HCT116 (cell line): ENCODE measurements at regions not wholly inside any gene's neighbourhood (a gene's known extent, or its start where the extent isn't known, plus 50 kb on each side); places are given as distances from the start of the nearest gene placed in this dataset.

Experiments
- ATAC-seq: fragments of 200-7000 bp; cut with Tn5 transposase; 2 replicates; pipeline ENCODE4 v1.9.1; 2020; ENCODE audit warnings: mild to moderate bottlenecking, moderate library complexity
- BruUV-seq: library from RNA; stranded (reverse); fragments of 400-500 nt; replicated peaks from 2 replicates; lab custom pipeline; 2021; lab: Mats Ljungman, UMichigan
- CTCF ChIA-PET: fragments of 300-600 bp; sonication (Branson Sonifier 250); formaldehyde crosslinking; loops from one replicate; lab custom pipeline; 2021; ENCODE audit warnings: antibody characterized with exemption; lab: Charles Lee
- POLR2A ChIA-PET: fragments of 300-600, 350-600 bp; sonication (Branson Sonifier 250); formaldehyde crosslinking; loops from one replicate; lab custom pipeline; 2021; ENCODE audit warnings: antibody characterized with exemption; lab: Charles Lee
- RAD21 ChIA-PET, 2 experiments: fragments of 300-600 bp; sonication (Branson Sonifier 250); formaldehyde crosslinking; loops; one replicate each; lab custom pipeline; 2023; ENCODE audit warnings: low total read pairs in 2 of 2; ENCODE audit not compliant: uncharacterized antibody in 2 of 2, unreplicated experiment in 2 of 2, low non-redundant PET in 1 of 2; lab: Charles Lee
- DNase-seq: peaks from one replicate; pipeline ENCODE4 v3.0.0-alpha.2; 2010; ENCODE audit warnings: low read depth, low spot score
- H2AFZ ChIP-seq: fragments of 200-600 bp; shearing (Covaris generic), sonication (generic); 2 replicates; pipeline ENCODE4 v1.6.1; 2017; ENCODE audit warnings: low read depth, mixed run types, mixed read lengths, antibody characterized with exemption, low read length; ENCODE audit not compliant: poor library complexity, severe bottlenecking
- H3K27ac ChIP-seq: 2 replicates; pipeline ENCODE4 v1.5.1; 2012; ENCODE audit warnings: low read depth, low read length
- H3K27me3 ChIP-seq: fragments of 200-600 bp; sonication (generic); 2 replicates; pipeline ENCODE4 v1.6.1; 2016; ENCODE audit warnings: mixed run types, low read length, mixed read lengths; ENCODE audit not compliant: insufficient read depth
- H3K36me3 ChIP-seq, 2 experiments: fragments of 200-500 bp in 1 of 2; fragments of 200-600 bp in 1 of 2; sonication (Bioruptor generic) in 1 of 2; sonication (generic) in 1 of 2; 2 replicates each; pipeline versions ENCODE4 v1.5.1 to v1.6.1; 2014 to 2016; ENCODE audit warnings: low read length in 2 of 2, inconsistent platforms in 1 of 2, mixed read lengths in 1 of 2, mixed run types in 1 of 2; ENCODE audit not compliant: insufficient read depth in 2 of 2, control insufficient read depth in 1 of 2
- H3K4me1 ChIP-seq, 2 experiments: fragments of 200-600 bp in 1 of 2; sonication (generic) in 1 of 2; 2 replicates each; pipeline versions ENCODE4 v1.5.1 to v1.6.1; 2012 to 2017; ENCODE audit warnings: low read length in 2 of 2, inconsistent platforms in 1 of 2, mild to moderate bottlenecking in 1 of 2, mixed read lengths in 1 of 2, mixed run types in 1 of 2, moderate library complexity in 1 of 2; ENCODE audit not compliant: insufficient read depth in 2 of 2, control insufficient read depth in 1 of 2
- H3K4me2 ChIP-seq: fragments of 200-600 bp; sonication (generic); 2 replicates; pipeline ENCODE4 v1.6.1; 2017; ENCODE audit warnings: mixed run types, low read length, mixed read lengths
- H3K4me3 ChIP-seq, 2 experiments: fragments of 200-600 bp in 1 of 2; sonication (generic) in 1 of 2; replicated peaks in 1 of 2; 2 replicates each; pipeline ENCODE4 v1.5.1; 2011 to 2016; ENCODE audit warnings: low read length in 2 of 2, control low read depth in 1 of 2, low read depth in 1 of 2, mild to moderate bottlenecking in 1 of 2, mixed read lengths in 1 of 2, mixed run types in 1 of 2
- H3K79me2 ChIP-seq: fragments of 200-600 bp; sonication (generic); 2 replicates; pipeline ENCODE4 v1.6.1; 2017; ENCODE audit warnings: mild to moderate bottlenecking, mixed run types, low read length, moderate library complexity, mixed read lengths; ENCODE audit not compliant: insufficient read depth
- H3K9ac ChIP-seq: fragments of 200-600 bp; sonication (generic); 2 replicates; pipeline ENCODE4 v1.6.1; 2016; ENCODE audit warnings: low read length, mixed read lengths
- H3K9me2 ChIP-seq: fragments of 200-600 bp; sonication (generic), shearing (Covaris generic); 2 replicates; pipeline ENCODE4 v1.6.1; 2017; ENCODE audit warnings: mixed run types, mild to moderate bottlenecking, moderate library complexity; ENCODE audit not compliant: insufficient read depth
- H3K9me3 ChIP-seq, 2 experiments: fragments of 200-500 bp in 1 of 2; fragments of 200-600 bp in 1 of 2; sonication (Bioruptor generic) in 1 of 2; sonication (generic) in 1 of 2; 2 replicates each; pipeline ENCODE4 v1.6.1; 2014 to 2017; ENCODE audit warnings: low read length in 2 of 2, mixed read lengths in 2 of 2, inconsistent platforms in 1 of 2, low read depth in 1 of 2, mild to moderate bottlenecking in 1 of 2, mixed run types in 1 of 2, moderate library complexity in 1 of 2; ENCODE audit not compliant: control insufficient read depth in 1 of 2, insufficient read depth in 1 of 2
- H4K20me1 ChIP-seq: fragments of 200-600 bp; sonication (generic), shearing (Covaris generic); 2 replicates; pipeline ENCODE4 v1.6.1; 2017; ENCODE audit warnings: mixed run types, mild to moderate bottlenecking, moderate library complexity; ENCODE audit not compliant: insufficient read depth
- CBX3 ChIP-seq: IDR thresholded peaks from 2 replicates; pipeline ENCODE4 v1.6.1; 2012; ENCODE audit warnings: low read depth
- CEBPB ChIP-seq: IDR thresholded peaks from 2 replicates; pipeline ENCODE4 v1.6.1; 2012; ENCODE audit warnings: low read depth
- ELF1 ChIP-seq: IDR thresholded peaks from 2 replicates; pipeline ENCODE4 v1.6.1; 2012; ENCODE audit warnings: low read depth, borderline replicate concordance
- EZH2 ChIP-seq: fragments of 200-600 bp; sonication (generic); IDR thresholded peaks from 2 replicates; pipeline ENCODE4 v1.6.1; 2017; ENCODE audit warnings: antibody characterized with exemption, mixed run types
- EZH2phosphoT487 ChIP-seq: fragments of 200-600 bp; IDR thresholded peaks from 2 replicates; pipeline ENCODE4 v1.6.1; 2018; ENCODE audit warnings: antibody characterized with exemption, borderline replicate concordance
- FOSL1 ChIP-seq: IDR thresholded peaks from 2 replicates; pipeline ENCODE4 v1.6.1; 2012; ENCODE audit warnings: low read depth
- POLR2AphosphoS5 ChIP-seq: IDR thresholded peaks from 2 replicates; pipeline ENCODE4 v1.6.1; 2011; ENCODE audit warnings: mild to moderate bottlenecking, low read depth, low read length, moderate library complexity
- RAD21 ChIP-seq: IDR thresholded peaks from 2 replicates; pipeline ENCODE4 v1.6.1; 2012; ENCODE audit warnings: low read depth, mild to moderate bottlenecking
- SIN3A ChIP-seq: IDR thresholded peaks from 2 replicates; pipeline ENCODE4 v1.6.1; 2012; ENCODE audit warnings: low read depth
- SP1 ChIP-seq: IDR thresholded peaks from 2 replicates; pipeline ENCODE4 v1.6.1; 2012; ENCODE audit warnings: low read depth
- SRF ChIP-seq: IDR thresholded peaks from 2 replicates; pipeline ENCODE4 v1.6.1; 2012; ENCODE audit warnings: low read depth
- YY1 ChIP-seq: IDR thresholded peaks from 2 replicates; pipeline ENCODE4 v1.6.1; 2011; ENCODE audit warnings: low read length, low read depth, moderate library complexity, mild to moderate bottlenecking; ENCODE audit not compliant: insufficient replicate concordance; ENCODE audit errors: extremely low read depth
- ZFX ChIP-seq: fragments of 450-650 bp; IDR thresholded peaks from 2 replicates; pipeline ENCODE4 v1.6.1; 2017
- ZNF274 ChIP-seq: fragments of 200-500 bp; sonication (Bioruptor generic); IDR thresholded peaks from 2 replicates; pipeline ENCODE4 v1.6.1; 2014; ENCODE audit warnings: mild to moderate bottlenecking, low read depth, low read length, inconsistent platforms
- intact Hi-C: fragments of 100-400 bp; cut with micrococcal nuclease; formaldehyde crosslinking; loops from 2 replicates; pipeline ENCODE4 v1.10.0; 2022
- TF ChIP-seq, protein P1 (sequence below): IDR thresholded peaks from 2 replicates; pipeline ENCODE4 v1.6.1; 2012
- TF ChIP-seq, protein P2 (sequence below), 3 experiments: fragments of 200-600 bp in 1 of 3; sonication (generic) in 1 of 3; IDR thresholded peaks in 2 of 3; conservative IDR thresholded peaks in 1 of 3; 2 replicates each; pipeline ENCODE4 v1.5.1; 2012 to 2017; ENCODE audit warnings: low read depth in 2 of 3, low read length in 2 of 3, antibody characterized with exemption in 1 of 3, borderline replicate concordance in 1 of 3, control low read depth in 1 of 3, mild to moderate bottlenecking in 1 of 3, mixed read lengths in 1 of 3, mixed run types in 1 of 3, moderate library complexity in 1 of 3; ENCODE audit not compliant: insufficient read depth in 1 of 3

DNA sequence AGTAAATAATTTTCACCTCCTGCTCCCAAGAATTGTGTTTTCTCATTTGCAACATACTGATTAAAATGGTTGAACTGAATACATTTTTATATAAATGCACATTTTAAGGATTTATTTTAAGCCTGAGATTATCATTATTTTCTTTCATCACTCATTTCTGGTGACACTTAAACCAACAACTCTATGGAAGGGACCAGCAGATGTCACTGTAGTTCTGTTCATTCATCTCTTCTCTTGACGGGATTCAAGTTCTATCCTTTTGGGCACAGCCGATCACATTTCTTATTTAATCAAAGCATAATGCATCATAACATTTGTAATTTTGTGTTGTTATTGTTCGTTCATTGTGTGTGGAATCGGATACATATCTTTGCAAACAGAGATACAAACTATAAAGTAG, 417.9 kb downstream of the HRH4 start:
- no peak for ATAC-seq
- RAD21 ChIA-PET = no interaction called here
- H3K79me2 ChIP-seq = no peaks in the 10 kb centered on the region

More for the DNA sequence above, 417.9 kb downstream of the HRH4 start:
- H3K36me3 ChIP-seq = no peaks in the 10 kb centered on the region
- H4K20me1 ChIP-seq = no peaks in the 10 kb centered on the region
- H3K9ac ChIP-seq = no peak overlapping the region
- no TSS peak for BruUV-seq
- no peaks in the 10 kb centered on the region for H3K4me1 ChIP-seq
- no peak overlapping the region for H3K27ac ChIP-seq
- intact Hi-C loops = no loop called here
- ChIA-PET CTCF (no interaction called here), POLR2A (no interaction called here)
- no peak overlapping the region for H3K4me2 ChIP-seq
- H3K9me3 ChIP-seq = no peaks in the 10 kb centered on the region
- H3K27me3 ChIP-seq = no peaks in the 10 kb centered on the region
- no peak overlapping the region for H2AFZ ChIP-seq
- TF ChIP-seq RAD21 = peak; percentile 44
- no peak for TF ChIP-seq SIN3A
- TF ChIP-seq FOSL1 = no peak
- no peak for TF ChIP-seq EZH2phosphoT487
- TF ChIP-seq, protein P1, sequence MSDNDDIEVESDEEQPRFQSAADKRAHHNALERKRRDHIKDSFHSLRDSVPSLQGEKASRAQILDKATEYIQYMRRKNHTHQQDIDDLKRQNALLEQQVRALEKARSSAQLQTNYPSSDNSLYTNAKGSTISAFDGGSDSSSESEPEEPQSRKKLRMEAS = no peak
- TF ChIP-seq SRF = no peak
- no peak for TF ChIP-seq ZNF274
- TF ChIP-seq CBX3 = no peak
- TF ChIP-seq, protein P2, sequence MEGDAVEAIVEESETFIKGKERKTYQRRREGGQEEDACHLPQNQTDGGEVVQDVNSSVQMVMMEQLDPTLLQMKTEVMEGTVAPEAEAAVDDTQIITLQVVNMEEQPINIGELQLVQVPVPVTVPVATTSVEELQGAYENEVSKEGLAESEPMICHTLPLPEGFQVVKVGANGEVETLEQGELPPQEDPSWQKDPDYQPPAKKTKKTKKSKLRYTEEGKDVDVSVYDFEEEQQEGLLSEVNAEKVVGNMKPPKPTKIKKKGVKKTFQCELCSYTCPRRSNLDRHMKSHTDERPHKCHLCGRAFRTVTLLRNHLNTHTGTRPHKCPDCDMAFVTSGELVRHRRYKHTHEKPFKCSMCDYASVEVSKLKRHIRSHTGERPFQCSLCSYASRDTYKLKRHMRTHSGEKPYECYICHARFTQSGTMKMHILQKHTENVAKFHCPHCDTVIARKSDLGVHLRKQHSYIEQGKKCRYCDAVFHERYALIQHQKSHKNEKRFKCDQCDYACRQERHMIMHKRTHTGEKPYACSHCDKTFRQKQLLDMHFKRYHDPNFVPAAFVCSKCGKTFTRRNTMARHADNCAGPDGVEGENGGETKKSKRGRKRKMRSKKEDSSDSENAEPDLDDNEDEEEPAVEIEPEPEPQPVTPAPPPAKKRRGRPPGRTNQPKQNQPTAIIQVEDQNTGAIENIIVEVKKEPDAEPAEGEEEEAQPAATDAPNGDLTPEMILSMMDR (IDR thresholded peaks at IDR 0.05 in 2 of 3, conservative IDR thresholded peaks at IDR 0.05 in 1 of 3; ENCODE audit: borderline replicate concordance in 1 of 3, insufficient read depth in 1 of 3, low read depth in 2 of 3, low read length in 2 of 3) = peak in 2 of 3 experiments; percentile 8 to 40; a peak in 2 of 6 replicates
- TF ChIP-seq EZH2 = no peak
- no peak for TF ChIP-seq ZFX
- TF ChIP-seq YY1 = no peak
- TF ChIP-seq CEBPB = no peak
- no peak for TF ChIP-seq POLR2AphosphoS5
- TF ChIP-seq ELF1 = no peak
- TF ChIP-seq SP1 = no peak
- TF ChIP-seq, all 23 proteins: peak for 2
- Histone ChIP-seq H3K4me3 (no peak overlapping the region), H3K9me2 (no peaks in the 10 kb centered on the region)
- DNase-seq = no peak
